ENCODE measurements at regions not wholly inside any gene's neighbourhood (a gene's known extent, or its start where the extent isn't known, plus 50 kb on each side); places are given as distances from the start of the nearest gene placed in this dataset.

- no peak for TF ChIP-seq POLR2A (IDR thresholded peaks at IDR 0.05)
- no peak for TF ChIP-seq CTCF (IDR thresholded peaks at IDR 0.05)
Observed at GRCh38 chr4:127419431-127419830, 213.3 kb upstream of the INTU start.

Data from Peyer's patch (tissue), 4 donors.